ENCODE measurements at regions not wholly inside any gene's neighbourhood (a gene's known extent, or its start where the extent isn't known, plus 50 kb on each side); places are given as distances from the start of the nearest gene placed in this dataset.
"Not testable (repeated sequence)": the region's sequence is repeated elsewhere in the genome, so short reads cannot be mapped to it uniquely, and the experiment has no call there.

- H3K79me2 ChIP-seq (ENCODE audit: low read length); H2AFZ ChIP-seq (ENCODE audit: low read length): not testable (repeated sequence)
Measured at GRCh38 chr6:74567923-74568290, 637.9 kb downstream of the COL12A1 start.

GRCh38 chr6:74567281-74567922, 638.5 kb downstream of the COL12A1 start:
- H3K9ac ChIP-seq (ENCODE audit: low read length): no peak overlapping the region
- no peaks in the 10 kb centered on the region for H3K36me3 ChIP-seq (ENCODE audit: insufficient read depth, low read length)
- no peaks in the 10 kb centered on the region for H3K4me1 ChIP-seq (ENCODE audit: low read length)
- H4K20me1 ChIP-seq (ENCODE audit: insufficient read depth, low read depth, low read length): no peaks in the 10 kb centered on the region
- H3K9me3 ChIP-seq (ENCODE audit: low read length): no peaks in the 10 kb centered on the region
- H3K4me3 ChIP-seq (ENCODE audit: low read length): no peak overlapping the region
- no peaks in the 10 kb centered on the region for H3K27me3 ChIP-seq (ENCODE audit: low read length)
- no peak overlapping the region for H3K4me2 ChIP-seq (ENCODE audit: low read depth, low read length, poor library complexity, severe bottlenecking)
- H2AFZ ChIP-seq (ENCODE audit: low read length): no peak overlapping the region
- no peak for DNase-seq
- no peak overlapping the region for H3K27ac ChIP-seq (ENCODE audit: low read length)
- no peaks in the 10 kb centered on the region for H3K9me2 ChIP-seq (replicated peaks; ENCODE audit: insufficient read depth, low read length)
- H3K79me2 ChIP-seq (ENCODE audit: low read length): no peaks in the 10 kb centered on the region

More at GRCh38 chr6:74567923-74568290, 637.9 kb downstream of the COL12A1 start:
- not testable (repeated sequence) for H3K9ac ChIP-seq (ENCODE audit: low read length); H3K27ac ChIP-seq (ENCODE audit: low read length); H3K4me2 ChIP-seq (ENCODE audit: low read depth, low read length, poor library complexity, severe bottlenecking); H3K9me2 ChIP-seq (replicated peaks; ENCODE audit: insufficient read depth, low read length); H4K20me1 ChIP-seq (ENCODE audit: insufficient read depth, low read depth, low read length); H3K4me1 ChIP-seq (ENCODE audit: low read length); DNase-seq; H3K27me3 ChIP-seq (ENCODE audit: low read length); H3K9me3 ChIP-seq (ENCODE audit: low read length); H3K4me3 ChIP-seq (ENCODE audit: low read length); H3K36me3 ChIP-seq (ENCODE audit: insufficient read depth, low read length)

- H3K9me3 ChIP-seq (ENCODE audit: low read length): no peaks in the 10 kb centered on the region
- H3K36me3 ChIP-seq (ENCODE audit: insufficient read depth, low read length): no peaks in the 10 kb centered on the region
- H3K9ac ChIP-seq (ENCODE audit: low read length): no peak overlapping the region
- H3K79me2 ChIP-seq (ENCODE audit: low read length): no peaks in the 10 kb centered on the region
- H3K9me2 ChIP-seq (replicated peaks; ENCODE audit: insufficient read depth, low read length): no peaks in the 10 kb centered on the region; the same call in none of the 2 replicates
- H3K4me2 ChIP-seq (ENCODE audit: low read depth, low read length, poor library complexity, severe bottlenecking): no peak overlapping the region
- H3K4me3 ChIP-seq (ENCODE audit: low read length): no peak overlapping the region
- DNase-seq: no peak
- H2AFZ ChIP-seq (ENCODE audit: low read length): no peak overlapping the region
- H3K27me3 ChIP-seq (ENCODE audit: low read length): no peaks in the 10 kb centered on the region
- no peak overlapping the region for H3K27ac ChIP-seq (ENCODE audit: low read length)
- no peaks in the 10 kb centered on the region for H3K4me1 ChIP-seq (ENCODE audit: low read length)
- H4K20me1 ChIP-seq (ENCODE audit: insufficient read depth, low read depth, low read length): no peaks in the 10 kb centered on the region
Measured at GRCh38 chr6:74557236-74557635, 648.6 kb downstream of the COL12A1 start.

- Histone ChIP-seq H4K20me1 (ENCODE audit: insufficient read depth, low read depth, low read length) (no peaks in the 10 kb centered on the region), H3K4me2 (ENCODE audit: low read depth, low read length, poor library complexity, severe bottlenecking) (no peak overlapping the region), H3K36me3 (ENCODE audit: insufficient read depth, low read length) (no peaks in the 10 kb centered on the region), H3K79me2 (ENCODE audit: low read length) (no peaks in the 10 kb centered on the region), H3K4me3 (ENCODE audit: low read length) (no peak overlapping the region), H3K27ac (ENCODE audit: low read length) (no peak overlapping the region), H2AFZ (ENCODE audit: low read length) (no peak overlapping the region), H3K4me1 (ENCODE audit: low read length) (no peaks in the 10 kb centered on the region), H3K27me3 (ENCODE audit: low read length) (no peaks in the 10 kb centered on the region), H3K9ac (ENCODE audit: low read length) (no peak overlapping the region), H3K9me3 (ENCODE audit: low read length) (no peaks in the 10 kb centered on the region), H3K9me2 (replicated peaks; ENCODE audit: insufficient read depth, low read length) (no peaks in the 10 kb centered on the region; the same call in none of the 2 replicates)
- no peak for DNase-seq
Measured at GRCh38 chr6:74554041-74554440, 651.8 kb downstream of the COL12A1 start.

GRCh38 chr6:74551896-74552295, 654.0 kb downstream of the COL12A1 start:
- no peak overlapping the region for H3K9ac ChIP-seq (ENCODE audit: low read length)
- no peaks in the 10 kb centered on the region for H4K20me1 ChIP-seq (ENCODE audit: insufficient read depth, low read depth, low read length)
- H3K4me1 ChIP-seq (ENCODE audit: low read length): no peaks in the 10 kb centered on the region
- H3K36me3 ChIP-seq (ENCODE audit: insufficient read depth, low read length): no peaks in the 10 kb centered on the region
- H2AFZ ChIP-seq (ENCODE audit: low read length): no peak overlapping the region
- no peaks in the 10 kb centered on the region for H3K9me3 ChIP-seq (ENCODE audit: low read length)
- H3K9me2 ChIP-seq (replicated peaks; ENCODE audit: insufficient read depth, low read length): no peaks in the 10 kb centered on the region; the same call in none of the 2 replicates
- DNase-seq: no peak
- no peaks in the 10 kb centered on the region for H3K27me3 ChIP-seq (ENCODE audit: low read length)
- H3K4me2 ChIP-seq (ENCODE audit: low read depth, low read length, poor library complexity, severe bottlenecking): no peak overlapping the region
- H3K27ac ChIP-seq (ENCODE audit: low read length): no peak overlapping the region
- no peaks in the 10 kb centered on the region for H3K79me2 ChIP-seq (ENCODE audit: low read length)
- no peak overlapping the region for H3K4me3 ChIP-seq (ENCODE audit: low read length)

- DNase-seq: no peak
- no peaks in the 10 kb centered on the region; the same call in none of the 2 replicates for H3K9me2 ChIP-seq (replicated peaks; ENCODE audit: insufficient read depth, low read length)
Measured at GRCh38 chr6:74550821-74551220, 655.0 kb downstream of the COL12A1 start.

GRCh38 chr6:74549746-74550145, 656.1 kb downstream of the COL12A1 start:
- Histone ChIP-seq H3K27me3 (ENCODE audit: low read length) (no peaks in the 10 kb centered on the region), H2AFZ (ENCODE audit: low read length) (no peak overlapping the region), H3K4me1 (ENCODE audit: low read length) (no peaks in the 10 kb centered on the region), H3K36me3 (ENCODE audit: insufficient read depth, low read length) (no peaks in the 10 kb centered on the region), H3K79me2 (ENCODE audit: low read length) (no peaks in the 10 kb centered on the region), H3K27ac (ENCODE audit: low read length) (no peak overlapping the region), H4K20me1 (ENCODE audit: insufficient read depth, low read depth, low read length) (no peaks in the 10 kb centered on the region), H3K9ac (ENCODE audit: low read length) (no peak overlapping the region), H3K9me2 (replicated peaks; ENCODE audit: insufficient read depth, low read length) (no peaks in the 10 kb centered on the region; the same call in none of the 2 replicates), H3K4me2 (ENCODE audit: low read depth, low read length, poor library complexity, severe bottlenecking) (no peak overlapping the region), H3K4me3 (ENCODE audit: low read length) (no peak overlapping the region), H3K9me3 (ENCODE audit: low read length) (no peaks in the 10 kb centered on the region)
- no peak for DNase-seq

More at GRCh38 chr6:74550821-74551220, 655.0 kb downstream of the COL12A1 start:
- H3K79me2 ChIP-seq (ENCODE audit: low read length): no peaks in the 10 kb centered on the region
- no peak overlapping the region for H3K4me2 ChIP-seq (ENCODE audit: low read depth, low read length, poor library complexity, severe bottlenecking)
- H4K20me1 ChIP-seq (ENCODE audit: insufficient read depth, low read depth, low read length): no peaks in the 10 kb centered on the region
- H3K4me1 ChIP-seq (ENCODE audit: low read length): no peaks in the 10 kb centered on the region
- no peaks in the 10 kb centered on the region for H3K36me3 ChIP-seq (ENCODE audit: insufficient read depth, low read length)
- no peak overlapping the region for H3K9ac ChIP-seq (ENCODE audit: low read length)
- no peak overlapping the region for H2AFZ ChIP-seq (ENCODE audit: low read length)
- no peak overlapping the region for H3K4me3 ChIP-seq (ENCODE audit: low read length)
- H3K9me3 ChIP-seq (ENCODE audit: low read length): no peaks in the 10 kb centered on the region
- H3K27me3 ChIP-seq (ENCODE audit: low read length): no peaks in the 10 kb centered on the region
- no peak overlapping the region for H3K27ac ChIP-seq (ENCODE audit: low read length)

- H3K9ac ChIP-seq (ENCODE audit: low read length): no peak overlapping the region
- H2AFZ ChIP-seq (ENCODE audit: low read length): no peak overlapping the region
- H3K36me3 ChIP-seq (ENCODE audit: insufficient read depth, low read length): no peaks in the 10 kb centered on the region
- no peak overlapping the region for H3K4me3 ChIP-seq (ENCODE audit: low read length)
- no peaks in the 10 kb centered on the region for H3K9me3 ChIP-seq (ENCODE audit: low read length)
- no peak overlapping the region for H3K4me2 ChIP-seq (ENCODE audit: low read depth, low read length, poor library complexity, severe bottlenecking)
- no peak for DNase-seq
- H3K27me3 ChIP-seq (ENCODE audit: low read length): no peaks in the 10 kb centered on the region
- H4K20me1 ChIP-seq (ENCODE audit: insufficient read depth, low read depth, low read length): no peaks in the 10 kb centered on the region
- no peaks in the 10 kb centered on the region for H3K9me2 ChIP-seq (replicated peaks; ENCODE audit: insufficient read depth, low read length)
- H3K79me2 ChIP-seq (ENCODE audit: low read length): no peaks in the 10 kb centered on the region
- H3K27ac ChIP-seq (ENCODE audit: low read length): no peak overlapping the region
- H3K4me1 ChIP-seq (ENCODE audit: low read length): no peaks in the 10 kb centered on the region
Measured at GRCh38 chr6:74534465-74535211, 671.2 kb downstream of the COL12A1 start.

Measured in Karpas-422 (cell line).